HG03342 (cell line): ENCODE measurements at regions not wholly inside any gene's neighbourhood (a gene's known extent, or its start where the extent isn't known, plus 50 kb on each side); places are given as distances from the start of the nearest gene placed in this dataset.
"Not testable (repeated sequence)": the region's sequence is repeated elsewhere in the genome, so short reads cannot be mapped to it uniquely, and the experiment has no call there.

ENCODE experiments used
- ATAC-seq: cut with Tn5 transposase; IDR thresholded peaks from one replicate; pipeline ENCODE4 v1.9.1; 2021; ENCODE audit warnings: mild to moderate bottlenecking, moderate library complexity; ENCODE audit not compliant: unreplicated experiment

DNA sequence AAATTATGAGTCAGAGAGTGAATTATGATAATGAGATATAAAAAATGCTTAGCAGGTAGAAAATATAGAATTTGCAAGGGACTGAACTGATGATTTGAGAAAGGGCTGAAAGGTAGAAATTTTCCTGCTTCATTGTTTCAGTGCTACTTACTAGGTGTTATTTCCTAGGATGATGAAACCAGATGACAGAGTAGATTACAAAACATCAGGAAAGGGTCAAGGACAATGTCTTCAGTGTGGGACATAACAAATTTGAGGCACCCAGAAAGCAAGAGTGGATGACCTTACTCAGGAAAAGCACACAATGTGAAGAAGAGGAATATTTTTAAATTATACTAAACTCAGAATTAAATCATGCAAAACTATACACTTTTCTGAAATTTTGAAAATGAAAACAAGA lies 102.1 kb downstream of the SHCBP1 start:
- ATAC-seq: no peak

DNA sequence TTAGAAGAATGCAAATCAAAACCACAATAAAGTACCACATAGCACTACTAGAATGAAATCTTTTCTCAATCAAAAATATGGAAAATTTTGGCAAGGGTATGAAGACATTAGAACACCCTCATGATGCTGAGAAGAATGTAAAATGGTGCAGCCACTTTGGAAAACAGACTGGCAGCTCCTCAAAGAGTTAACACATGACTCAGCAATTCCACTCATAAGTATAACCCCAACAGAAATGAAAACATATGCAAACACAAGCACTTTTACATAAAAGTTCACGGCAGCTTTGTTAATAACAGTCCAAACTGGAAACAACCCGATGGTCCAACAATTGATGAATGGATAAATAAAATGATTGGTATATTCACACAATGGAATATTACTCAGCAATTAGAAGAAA lies 124.5 kb downstream of the SHCBP1 start:
- no peak for ATAC-seq

DNA sequence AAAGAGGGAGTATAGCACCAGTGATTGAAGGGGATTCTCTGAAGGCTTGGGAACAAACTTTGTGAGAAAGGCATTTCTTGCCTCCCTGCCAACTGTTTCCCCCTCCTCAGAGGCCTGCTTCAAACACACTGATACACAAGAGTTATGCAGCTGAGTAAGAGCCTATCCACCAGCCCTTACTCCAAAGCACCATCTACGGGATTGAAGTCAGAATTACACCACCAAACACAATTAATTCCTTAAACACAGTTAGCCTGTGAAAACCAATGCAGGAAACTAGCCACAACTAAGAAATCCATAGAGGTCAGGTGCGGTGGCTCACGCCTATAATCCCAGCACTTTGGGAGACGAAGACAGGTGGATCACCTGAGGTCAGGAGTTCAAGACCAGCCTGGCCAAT lies 138.3 kb downstream of the SHCBP1 start:
- no peak for ATAC-seq

DNA sequence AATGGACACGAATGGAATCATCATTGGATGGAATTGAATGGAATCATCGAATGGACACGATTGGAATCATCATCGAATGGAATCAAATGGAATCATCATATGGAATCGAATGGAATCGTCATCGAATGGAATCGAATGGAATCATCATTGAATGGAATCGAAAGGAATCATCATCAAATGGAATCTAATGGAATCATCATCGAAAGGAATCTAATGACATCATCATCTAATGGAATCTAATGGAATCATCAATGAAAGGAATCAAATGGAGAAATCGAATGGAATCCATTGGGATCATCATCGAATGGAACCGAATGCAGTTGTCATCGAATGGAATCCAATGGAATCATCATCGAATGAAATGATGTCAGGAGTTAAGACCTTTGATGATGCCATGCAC lies 154.9 kb downstream of the SHCBP1 start:
- no peak for ATAC-seq

DNA sequence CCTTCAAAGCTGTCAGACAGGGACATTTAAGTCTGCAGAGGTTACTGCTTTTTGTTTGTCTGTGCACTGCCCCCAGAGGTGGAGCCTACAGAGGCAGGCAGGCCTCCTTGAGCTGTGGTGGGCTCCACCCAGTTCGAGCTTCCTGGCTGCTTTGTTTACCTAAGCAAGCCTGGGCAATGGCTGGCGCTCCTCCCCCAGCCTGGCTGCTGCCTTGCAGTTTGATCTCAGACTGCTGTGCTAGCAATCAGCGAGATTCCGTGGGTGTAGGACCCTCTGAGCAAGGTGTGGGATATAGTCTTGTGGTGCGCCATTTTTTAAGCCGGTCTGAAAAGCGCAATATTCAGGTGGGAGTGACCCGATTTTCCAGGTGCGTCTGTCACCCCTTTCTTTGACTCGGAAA lies 166.4 kb downstream of the SHCBP1 start:
- ATAC-seq: not testable (repeated sequence)

DNA sequence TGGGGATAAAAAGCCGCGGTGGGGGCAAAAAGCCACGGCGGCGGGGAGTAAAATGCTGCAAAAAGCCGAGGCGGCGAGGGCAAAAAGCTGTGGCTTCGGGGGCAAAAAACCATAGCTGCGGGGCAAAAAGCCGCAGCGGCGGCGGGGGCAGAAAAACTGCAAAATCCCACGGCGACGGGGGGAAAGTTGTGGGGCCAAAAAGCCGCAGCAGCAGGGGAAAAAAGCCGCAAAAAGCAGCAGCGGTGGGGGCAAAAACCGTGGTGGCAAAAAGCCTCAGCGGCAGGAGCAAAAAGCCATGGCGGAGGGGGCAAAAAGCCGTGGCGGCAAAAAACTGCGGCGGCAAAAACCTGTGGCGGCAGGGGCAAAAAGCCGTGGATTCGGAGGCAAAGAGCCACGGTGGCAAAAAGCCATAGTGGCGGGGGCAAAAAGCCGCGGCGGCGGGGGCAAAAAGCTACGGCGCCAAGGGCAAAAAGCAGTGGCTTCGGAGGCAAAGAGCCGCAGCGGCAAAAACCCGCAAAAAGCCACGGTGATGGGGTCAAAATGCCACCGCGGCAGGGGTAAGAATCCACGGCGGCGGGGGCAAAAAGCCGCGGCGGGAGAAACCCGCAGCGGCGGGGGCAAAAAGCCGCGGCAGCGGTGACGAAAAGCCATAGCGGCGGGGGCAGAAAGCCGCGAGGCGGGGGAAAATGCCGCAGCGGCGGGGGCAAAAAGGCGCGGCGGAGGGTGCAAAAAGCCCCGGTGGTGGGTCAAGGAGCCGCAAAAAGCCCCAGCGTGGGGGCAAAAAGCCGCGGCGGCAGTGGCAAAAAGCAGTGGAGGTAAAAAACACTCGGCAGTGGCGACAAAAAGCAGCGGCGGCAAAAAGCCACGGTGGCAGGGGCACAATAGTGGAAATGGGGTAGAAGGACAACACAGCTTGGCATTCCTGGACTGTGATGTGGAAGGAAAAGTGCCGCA lies 192.8 kb downstream of the SHCBP1 start:
- ATAC-seq: no peak

DNA sequence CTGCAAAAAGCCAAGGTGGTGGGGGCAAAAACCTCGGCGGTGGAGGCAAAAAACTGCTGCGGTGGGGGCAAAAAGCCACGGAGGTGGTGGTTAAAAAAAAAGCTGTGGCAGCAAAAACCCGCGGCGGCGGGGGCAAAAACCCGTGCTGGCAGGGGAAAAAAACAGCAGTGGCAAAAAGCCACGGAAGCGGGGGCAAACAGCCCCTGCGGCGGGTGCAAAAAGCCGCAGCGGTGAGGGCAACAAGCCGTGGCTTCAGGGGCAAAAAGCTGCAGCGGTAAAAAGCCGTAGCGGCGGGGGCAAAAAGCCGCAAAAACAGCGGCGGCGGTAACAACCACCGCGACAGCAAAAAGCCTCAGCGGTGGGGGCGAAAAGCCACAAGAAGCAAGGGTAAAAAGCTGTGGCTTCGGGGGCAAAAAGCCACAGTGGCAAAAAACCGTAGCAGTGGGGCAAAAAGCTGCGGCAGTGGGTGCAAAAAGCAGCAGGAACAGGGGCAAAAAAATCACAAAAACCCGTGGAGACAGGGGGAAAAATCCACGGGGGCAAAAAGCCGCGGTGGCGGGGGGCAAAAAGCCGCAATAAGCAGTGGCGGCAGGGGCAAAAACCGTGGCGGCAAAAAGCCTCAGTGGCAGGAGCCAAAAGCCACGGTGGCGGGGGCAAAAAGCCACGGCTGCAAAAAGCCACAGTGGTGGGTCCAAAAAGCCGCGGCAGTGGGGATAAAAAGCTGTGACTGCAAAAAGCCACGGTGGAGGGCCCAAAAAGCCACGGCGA lies 193.7 kb downstream of the SHCBP1 start:
- ATAC-seq: no peak

DNA sequence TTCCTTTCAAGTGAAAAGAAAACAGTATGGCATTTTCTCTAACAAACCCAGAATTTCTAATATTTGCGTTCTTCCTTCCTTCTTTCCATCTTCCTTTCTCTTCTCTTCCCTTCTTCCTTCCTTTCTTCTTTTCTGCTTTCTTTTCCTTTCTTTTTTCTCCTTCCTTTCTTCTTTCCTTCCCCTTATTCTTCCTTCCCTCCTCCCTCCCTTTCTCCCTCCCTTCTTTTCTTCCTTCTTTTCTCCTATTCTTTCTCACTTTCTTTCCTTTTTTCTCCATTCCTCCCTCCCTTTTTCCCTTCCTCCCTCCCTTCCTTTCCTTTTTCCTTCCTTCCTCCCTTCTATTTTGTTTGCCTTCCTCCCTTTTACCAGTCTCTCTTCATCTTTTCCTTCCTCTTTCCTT lies 194.8 kb downstream of the SHCBP1 start:
- no peak for ATAC-seq

DNA sequence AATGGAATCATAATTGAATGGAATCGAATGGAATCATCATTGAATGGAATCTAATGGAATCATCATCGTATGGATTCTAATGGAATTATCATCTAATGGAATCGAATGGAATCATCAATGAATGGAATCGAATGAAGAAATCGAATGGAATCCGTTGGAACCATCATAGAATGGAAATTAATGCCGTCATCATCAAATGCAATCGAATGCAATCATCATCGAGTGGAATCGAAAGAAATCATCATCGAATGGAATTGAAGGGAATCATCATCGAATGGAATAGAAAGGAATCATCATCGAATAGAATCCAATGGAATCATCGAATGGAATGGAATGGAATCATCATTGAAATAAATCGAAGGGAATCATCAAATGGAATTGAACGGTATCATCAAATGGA lies 217.2 kb downstream of the SHCBP1 start:
- no peak for ATAC-seq

DNA sequence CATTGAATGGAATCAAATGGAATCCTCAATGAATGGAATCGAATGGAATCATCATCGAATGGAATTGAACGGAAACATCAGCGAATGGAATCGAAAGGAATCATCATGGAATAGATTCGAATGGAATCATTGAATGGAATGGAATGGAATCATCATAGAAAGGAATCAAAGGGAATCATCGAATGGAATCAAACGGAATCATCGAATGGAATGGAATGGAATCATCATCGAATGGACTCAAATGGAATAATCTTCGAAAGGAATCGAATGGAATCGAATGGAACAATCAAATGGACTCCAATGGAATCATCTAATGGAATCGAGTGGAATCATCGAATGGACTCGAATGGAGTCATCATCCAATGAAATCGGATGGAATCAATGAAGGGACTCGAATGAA lies 222.6 kb downstream of the SHCBP1 start:
- not testable (repeated sequence) for ATAC-seq

DNA sequence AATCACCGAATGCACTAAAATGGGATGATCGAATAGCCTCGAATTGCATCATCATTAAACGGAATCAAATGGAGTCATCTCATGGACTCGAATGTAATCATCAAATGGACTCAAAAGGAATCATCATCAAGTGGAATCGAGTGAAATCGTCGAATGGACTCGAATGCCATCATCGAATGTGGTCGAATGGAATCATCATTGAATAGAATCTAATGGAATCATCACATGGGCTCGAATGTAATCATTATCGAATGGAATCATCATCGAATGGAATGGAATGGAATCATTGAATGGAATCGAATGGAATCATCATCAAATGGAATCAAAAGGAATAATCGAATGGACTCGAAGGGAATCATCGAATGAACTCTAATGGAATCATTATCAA lies 224.3 kb downstream of the SHCBP1 start:
- ATAC-seq: not testable (repeated sequence)

DNA sequence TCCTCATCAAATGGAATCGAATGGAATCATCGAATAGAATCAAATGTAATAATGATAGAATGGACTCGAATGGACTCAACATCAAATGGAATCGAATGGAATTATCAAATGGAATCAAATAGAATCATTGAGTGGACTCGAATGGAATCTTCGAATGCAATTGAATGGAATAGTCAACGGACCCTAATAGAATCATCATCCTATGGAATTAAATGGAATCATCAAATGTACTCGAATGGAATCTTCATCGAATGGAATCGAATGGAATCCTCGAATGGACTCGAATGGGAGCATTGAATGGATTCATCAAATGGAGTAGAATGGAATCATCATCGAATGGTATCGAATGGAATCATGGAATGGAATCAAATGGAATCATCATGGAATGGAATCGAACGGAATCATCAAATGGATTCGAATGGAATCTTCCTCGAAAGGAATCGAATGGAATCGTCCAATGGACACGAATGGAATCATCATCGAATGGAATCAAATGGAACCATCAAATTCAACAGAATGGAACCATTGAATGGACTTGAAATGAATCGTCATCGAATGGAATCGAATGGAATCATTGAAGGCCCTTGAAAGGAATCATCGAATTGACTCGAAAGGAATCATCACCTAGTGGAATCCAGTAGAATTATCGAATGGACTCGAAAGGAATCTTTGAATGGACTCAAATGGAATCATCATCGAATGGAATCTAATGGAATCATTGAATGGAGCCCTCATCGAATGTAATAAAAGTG lies 224.9 kb downstream of the SHCBP1 start:
- not testable (repeated sequence) for ATAC-seq

DNA sequence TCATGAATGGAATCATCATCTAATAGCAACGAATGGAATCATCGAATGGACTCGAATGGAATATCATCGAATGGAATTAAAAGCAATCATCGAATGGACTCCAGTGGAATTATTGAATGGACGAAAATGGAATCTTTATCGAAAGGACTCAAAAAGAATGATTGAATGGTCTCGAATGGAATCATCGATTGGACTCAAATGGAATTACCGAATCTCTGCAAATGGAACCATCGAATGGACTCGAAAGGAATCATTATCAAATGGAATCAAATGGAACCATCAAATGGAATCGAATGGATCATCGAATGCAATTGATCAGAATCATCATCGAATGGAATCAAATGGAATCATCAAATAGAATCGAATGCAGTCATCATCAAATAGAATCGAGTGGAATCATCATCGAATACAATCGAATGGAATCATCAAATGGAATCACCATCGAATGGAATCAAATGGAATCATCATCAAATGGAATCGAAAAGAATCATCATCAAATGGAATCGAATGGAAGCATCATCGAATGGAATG lies 225.7 kb downstream of the SHCBP1 start:
- not testable (repeated sequence) for ATAC-seq

DNA sequence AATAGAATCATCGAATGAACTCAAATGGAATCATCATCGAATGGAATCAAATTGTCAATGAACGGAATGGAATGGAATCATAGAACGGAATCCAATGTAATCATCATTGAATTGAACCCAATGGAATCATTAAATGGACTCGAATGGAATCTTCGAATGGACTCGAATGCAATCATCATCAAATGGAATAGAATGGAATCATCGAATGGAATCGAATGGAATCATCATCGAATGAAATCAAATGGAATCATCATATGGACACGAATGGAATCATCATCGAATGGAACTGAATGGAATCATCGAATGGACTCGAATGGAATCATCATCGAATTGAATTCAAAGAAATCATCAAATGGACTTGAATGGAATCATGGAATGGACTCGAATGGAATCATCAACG lies 226.2 kb downstream of the SHCBP1 start:
- not testable (repeated sequence) for ATAC-seq

DNA sequence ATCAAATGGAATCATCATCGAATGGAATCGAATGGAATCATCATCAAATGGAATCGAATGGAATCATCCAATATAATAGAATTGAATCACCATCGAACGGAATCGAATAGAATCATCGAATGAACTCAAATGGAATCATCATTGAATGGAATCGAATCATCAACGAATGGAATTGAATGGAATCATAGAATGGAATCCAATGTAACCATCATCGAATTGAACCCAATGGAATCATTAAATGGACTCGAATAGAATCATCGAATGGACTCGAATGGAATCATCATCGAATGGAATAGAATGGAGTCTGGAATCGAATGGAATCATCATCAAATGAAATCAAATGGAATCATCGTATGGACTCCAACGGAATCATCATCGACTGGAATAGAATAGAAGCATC lies 227.0 kb downstream of the SHCBP1 start:
- not testable (repeated sequence) for ATAC-seq

DNA sequence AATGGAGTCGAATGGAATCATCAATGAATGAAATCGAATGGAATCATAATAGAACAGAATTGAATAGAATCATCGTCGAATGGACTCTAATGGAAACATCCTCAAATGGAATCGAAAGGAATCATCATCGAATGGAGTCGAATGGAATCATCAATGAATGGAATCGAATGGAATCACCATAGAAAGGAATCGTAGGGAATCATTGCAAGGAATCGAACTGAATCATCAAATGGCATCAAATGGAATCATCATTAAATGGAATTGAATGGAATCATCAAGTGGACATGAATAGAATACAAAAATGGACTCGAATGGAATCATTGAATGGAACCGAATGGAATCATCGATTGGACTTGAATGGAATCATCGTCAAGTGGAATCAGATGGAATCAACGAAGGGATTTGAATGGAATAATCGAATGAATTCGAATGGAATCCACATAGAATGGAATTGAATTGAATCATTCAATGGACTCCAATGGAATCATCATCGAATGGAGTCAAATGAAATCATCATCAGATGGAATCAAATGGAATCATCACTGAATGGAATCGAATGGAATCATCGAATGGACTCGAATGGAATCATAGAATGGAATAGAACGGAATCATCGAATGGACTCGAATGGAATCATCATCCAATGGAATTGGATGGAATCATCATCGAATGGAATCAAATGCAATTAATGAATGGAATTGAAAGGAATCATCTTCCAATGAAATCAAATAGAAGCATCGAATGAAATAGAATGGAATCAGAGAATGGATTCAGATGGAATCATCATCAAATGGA lies 228.1 kb downstream of the SHCBP1 start:
- ATAC-seq: not testable (repeated sequence)

DNA sequence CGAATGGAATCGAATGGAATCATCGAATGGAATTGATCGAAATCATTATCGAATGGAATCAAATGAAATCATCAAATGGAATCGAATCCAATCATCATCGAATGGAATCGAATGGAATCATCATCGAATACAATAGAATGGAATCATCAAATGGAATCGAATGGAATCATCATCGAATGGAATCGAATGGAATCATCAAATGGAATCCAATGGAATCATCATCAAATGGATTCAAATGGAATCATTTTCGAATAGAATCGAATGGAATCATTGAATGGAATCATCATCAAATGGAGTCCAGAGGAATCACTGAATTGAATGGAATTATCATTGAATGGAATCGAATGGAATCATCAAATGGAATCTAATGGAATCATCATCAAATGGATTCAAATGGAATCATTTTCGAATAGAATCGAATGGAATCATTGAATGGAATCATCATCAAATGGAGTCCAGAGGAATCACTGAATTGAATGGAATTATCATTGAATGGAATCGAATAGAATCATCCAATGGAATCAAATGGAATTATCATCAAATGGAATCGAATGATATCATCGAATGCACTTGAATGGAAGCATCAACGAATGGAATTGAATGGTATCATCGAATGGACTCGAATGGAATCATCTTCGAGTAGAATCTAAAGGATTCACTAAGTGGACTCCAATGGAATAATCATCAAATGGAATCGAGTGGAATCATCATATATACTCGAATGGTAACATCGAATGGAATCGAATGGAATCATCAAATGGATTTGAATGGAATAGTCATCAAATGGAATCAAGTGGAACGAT lies 230.3 kb downstream of the SHCBP1 start:
- ATAC-seq: not testable (repeated sequence)

DNA sequence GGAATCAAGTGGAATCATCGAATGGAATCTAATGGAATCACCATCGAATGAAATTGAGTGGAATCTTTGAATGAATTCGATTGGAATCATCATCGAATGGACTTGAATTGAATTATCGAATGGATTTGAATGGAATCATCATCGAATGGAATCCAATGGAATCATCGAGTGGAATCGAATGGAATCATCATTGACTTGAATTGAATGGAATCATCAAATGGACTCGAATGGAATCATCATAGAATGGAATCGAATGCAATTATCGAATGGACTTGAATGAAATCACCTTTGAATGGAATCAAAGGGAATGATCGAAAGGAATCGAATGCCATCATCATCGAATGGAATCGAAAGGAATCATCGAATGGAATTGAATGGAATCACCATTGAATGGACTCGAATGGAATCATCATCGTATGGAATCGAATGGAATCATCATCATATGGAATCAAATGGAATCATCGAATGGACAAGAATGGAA lies 231.6 kb downstream of the SHCBP1 start:
- ATAC-seq: not testable (repeated sequence)

DNA sequence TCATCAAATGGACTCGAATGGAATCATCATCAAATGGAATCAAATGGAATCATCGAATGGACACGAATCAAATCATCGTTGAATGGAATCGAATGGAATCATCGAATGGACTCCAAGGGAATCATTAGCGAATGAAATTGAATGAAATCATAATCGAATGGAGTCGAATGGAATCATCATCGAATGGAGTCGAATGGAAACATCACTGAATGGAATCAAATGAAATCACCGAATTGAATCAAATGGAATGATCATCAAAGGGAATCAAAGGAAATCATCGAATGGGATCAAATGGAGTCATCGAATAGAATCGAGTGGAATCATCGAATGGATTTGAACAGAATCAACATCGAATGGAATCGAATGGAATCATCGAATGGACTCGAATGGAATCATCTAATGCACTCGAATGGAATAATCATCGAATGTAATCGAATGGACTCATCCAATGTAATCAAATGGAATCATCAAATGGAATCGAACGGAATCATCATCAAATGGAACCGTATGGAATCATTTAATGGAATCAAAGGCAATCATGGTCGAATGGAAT lies 232.2 kb downstream of the SHCBP1 start:
- not testable (repeated sequence) for ATAC-seq
